Left renal pelvis (tissue), 4 donors: ENCODE measurements at regions not wholly inside any gene's neighbourhood (a gene's known extent, or its start where the extent isn't known, plus 50 kb on each side); places are given as distances from the start of the nearest gene placed in this dataset.

ENCODE experiments used
- DNase-seq, 4 donors: peaks; one replicate each; pipeline ENCODE4 v3.0.0-alpha.2; 2013; ENCODE audit warnings: low read depth in 4 of 4, low spot score in 3 of 4

DNA sequence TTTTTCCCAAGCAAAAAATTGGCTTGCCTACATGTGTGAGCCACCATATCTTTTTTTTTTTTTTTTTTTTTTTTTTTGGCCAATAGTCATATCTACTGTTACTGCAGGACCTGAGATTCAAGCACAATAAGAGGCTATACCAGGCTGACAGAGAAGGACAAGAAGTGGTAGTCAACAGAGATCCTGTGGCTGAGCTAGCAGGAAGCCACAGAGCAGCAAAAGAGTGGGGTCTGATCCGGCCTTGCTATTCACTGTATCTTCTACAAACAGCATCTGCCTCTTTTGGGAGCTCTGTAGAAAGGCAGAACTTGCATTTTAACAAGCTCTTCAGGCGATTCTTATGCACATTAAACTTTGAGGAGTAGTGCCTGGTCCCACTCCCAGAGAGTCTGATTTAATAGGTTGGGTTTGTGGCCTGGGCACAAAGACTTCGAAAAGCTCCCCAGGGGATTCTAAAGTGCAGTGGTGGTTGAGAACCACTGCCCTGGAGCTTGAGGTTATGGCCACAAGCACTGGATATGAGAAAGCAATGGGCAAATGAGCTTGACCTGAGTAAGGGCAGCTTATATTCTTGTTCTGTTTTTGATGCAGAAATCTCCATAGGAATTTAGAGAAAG, 162.8 kb downstream of the PIK3R1 start:
- no peak for DNase-seq

- DNase-seq, result peak in 1 of 4 donors; percentile 36
Observed at GRCh38 chr5:68379275-68380036, 163.9 kb downstream of the PIK3R1 start.

- DNase-seq, result no peak
Observed at GRCh38 chr5:68380078-68380477, 164.5 kb downstream of the PIK3R1 start.

DNA sequence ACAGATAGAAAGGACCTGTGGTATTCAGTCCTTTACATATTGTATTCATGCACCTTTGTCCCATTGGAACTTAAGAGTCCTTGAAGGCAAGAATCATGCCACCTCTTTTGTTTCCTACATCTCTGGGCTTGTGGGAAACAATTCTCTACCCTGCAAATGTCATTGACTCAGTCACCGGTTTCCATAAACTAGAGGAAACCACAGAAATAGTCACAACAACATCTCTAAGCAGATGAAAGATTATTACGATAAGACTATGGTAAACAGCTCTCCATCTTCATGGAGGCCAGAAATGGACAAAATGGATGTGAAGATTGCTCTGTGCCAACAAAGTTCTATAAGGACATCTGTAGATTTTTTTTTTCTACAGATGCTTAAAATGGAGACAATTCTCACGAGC, 165.5 kb downstream of the PIK3R1 start:
- no peak for DNase-seq

DNA sequence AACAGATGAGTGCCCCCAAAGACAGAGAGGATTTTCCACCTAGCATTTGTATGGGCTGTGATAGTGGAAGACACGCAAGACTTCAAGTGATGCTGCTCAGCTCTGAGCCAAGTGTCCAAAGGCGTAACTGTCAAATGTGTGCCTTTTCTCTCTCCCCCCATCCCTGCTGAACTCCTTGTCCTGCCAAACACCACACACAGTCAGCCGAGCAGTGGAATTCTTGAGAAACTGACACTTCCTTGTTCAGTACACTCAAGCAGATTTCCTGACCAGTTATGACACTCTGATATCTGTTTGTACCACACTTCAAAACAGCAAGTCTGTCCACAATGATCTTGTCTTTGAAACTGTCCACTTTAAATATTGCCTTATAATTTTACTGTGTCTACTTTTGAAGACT, 166.4 kb downstream of the PIK3R1 start:
- DNase-seq, result no peak

- DNase-seq, result no peak
Observed at GRCh38 chr5:68382640-68383039, 167.1 kb downstream of the PIK3R1 start.

DNA sequence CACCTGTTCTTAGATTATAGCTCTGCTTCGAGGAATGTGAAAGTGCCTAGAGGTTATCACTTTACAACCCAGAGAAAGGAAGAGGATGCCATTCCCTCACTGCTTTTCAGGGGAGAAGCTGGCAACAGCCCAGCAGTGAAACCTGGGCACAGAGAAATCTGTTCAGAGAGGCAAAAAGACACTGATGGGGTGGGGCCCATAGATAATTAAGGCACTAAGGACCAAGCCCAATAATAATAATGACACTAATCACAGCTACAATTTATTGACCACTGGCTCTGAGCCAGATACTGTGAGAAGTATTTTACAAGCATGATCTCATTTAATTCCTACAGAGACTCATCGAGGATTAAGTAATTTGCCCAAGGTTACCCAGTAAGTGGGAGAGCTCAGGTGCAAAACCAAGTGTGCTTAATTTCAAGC, 168.3 kb downstream of the PIK3R1 start:
- no peak for DNase-seq

DNA sequence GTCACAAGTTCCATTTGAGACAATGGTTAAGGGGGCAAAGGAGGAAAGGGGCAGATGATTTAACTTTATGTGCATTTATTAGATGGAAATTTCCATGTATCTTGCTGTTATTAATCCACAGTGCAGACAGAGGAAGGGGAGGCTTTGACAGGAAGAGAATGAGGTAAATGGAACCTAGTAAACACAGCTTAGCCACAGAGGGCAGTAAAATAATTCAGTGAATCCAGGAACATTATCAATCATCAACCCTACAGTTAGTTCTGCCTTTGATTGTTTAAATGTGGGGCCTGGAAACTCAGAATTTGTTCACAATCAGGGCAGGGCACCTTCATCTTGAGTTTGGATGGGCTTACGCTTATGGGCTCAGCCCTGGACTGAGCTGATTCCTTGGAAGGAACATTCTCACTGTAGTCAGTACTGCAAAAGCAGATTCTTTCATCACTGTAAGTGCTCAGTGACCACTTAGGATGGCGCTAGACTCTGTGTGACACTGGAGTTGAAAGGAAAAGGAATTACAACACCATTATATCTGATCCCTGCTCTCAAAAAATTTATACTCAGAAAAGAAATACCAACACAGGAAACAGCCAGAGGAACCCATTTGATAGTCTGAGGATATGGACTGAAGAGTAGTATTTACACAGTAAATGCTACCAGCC, 169.5 kb downstream of the PIK3R1 start:
- DNase-seq, result no peak

GRCh38 chr5:68385936-68386335, 170.4 kb downstream of the PIK3R1 start:
- no peak for DNase-seq

GRCh38 chr5:68387074-68387796, 171.7 kb downstream of the PIK3R1 start:
- no peak for DNase-seq

DNA sequence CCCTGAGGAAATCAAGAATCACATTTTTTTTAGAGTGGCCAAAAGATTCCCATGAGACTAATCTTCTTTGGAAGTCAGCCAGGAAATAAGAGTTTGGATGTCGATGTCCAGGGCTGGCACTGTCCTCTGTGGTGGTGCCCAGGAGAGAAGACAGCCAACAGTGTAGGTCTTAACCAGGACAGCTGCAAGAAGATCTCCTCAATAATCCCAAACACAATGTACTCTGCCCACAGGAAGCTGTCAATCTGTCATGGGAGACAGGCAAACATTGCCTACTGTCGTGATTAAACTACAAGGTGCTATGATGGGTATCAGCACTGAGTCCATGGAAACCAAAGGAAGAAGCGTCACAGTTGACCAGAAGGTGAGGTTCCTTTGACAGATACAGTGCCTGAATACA, 174.1 kb downstream of the PIK3R1 start:
- DNase-seq, result no peak

- no peak for DNase-seq
Observed at GRCh38 chr5:68392617-68393016, 177.1 kb downstream of the PIK3R1 start.

DNA sequence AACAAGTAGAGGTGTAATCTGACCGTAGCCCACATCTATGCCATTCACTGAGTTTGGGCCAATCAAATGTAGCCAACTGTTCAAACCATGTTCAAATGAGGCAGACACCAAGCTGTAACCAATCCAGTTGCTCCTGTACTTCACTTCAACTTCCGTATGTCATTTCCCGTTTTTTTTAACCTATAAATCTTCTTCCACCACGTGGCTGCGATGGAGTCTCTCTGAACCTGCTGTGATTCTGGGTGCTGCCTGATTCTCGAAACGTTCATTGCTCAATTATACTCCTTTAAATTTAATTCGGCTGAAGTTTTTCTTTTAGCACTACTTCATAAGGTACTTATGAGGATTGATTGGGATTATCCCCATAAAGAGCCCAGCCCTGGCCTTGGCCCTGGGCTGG, 179.7 kb downstream of the PIK3R1 start:
- DNase-seq, result no peak

DNA sequence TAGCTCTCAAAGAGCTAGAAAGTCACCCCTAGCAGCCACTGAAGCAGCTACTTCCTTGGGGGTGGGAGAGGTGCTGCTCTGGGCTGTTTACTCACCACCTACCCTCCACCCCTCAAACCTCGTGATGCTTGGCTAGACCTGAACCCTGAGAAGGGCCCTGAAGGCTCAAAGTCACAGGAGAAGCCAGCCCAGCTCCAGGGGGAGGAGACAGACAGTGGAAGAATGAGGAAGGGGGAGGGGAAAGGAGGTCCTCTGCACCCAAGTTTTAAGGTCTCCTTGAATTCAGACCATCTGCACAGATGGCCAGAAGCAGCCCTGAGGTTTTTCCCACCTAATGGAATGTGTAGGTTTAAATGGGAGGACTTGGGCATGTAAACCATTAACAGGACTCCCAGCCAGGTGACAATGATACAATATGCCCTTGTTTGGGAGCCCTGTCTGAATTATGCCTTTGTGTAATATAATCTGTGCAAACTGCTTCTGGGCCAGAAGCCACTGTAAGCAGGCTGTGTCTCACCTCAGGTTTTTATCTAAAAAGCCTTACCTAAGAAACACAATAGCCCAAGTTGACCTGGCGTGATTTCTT, 180.5 kb downstream of the PIK3R1 start:
- DNase-seq, result no peak

- DNase-seq, result no peak
Observed at GRCh38 chr5:68396722-68397121, 181.2 kb downstream of the PIK3R1 start.

GRCh38 chr5:68398146-68398812, 182.7 kb downstream of the PIK3R1 start:
- DNase-seq, result no peak

DNA sequence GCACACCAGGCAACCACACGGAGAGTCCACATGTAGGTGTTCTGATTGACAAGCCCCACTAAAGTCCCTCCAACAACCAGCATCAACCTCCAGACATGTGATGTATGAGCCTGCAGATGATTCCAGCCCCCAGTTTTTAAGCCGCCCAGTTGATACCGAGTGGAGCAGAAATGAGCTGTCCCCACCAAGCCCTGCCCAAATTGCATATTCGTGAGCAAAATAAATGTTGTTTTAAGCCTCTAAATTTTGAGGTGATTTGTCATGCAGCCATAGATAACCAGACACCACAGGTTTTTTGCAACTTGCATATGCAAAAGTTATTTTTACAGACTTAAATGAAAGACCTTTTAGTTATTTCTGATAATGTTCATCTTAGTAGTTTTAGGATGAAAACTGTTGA, 187.7 kb downstream of the PIK3R1 start:
- DNase-seq, result no peak

DNA sequence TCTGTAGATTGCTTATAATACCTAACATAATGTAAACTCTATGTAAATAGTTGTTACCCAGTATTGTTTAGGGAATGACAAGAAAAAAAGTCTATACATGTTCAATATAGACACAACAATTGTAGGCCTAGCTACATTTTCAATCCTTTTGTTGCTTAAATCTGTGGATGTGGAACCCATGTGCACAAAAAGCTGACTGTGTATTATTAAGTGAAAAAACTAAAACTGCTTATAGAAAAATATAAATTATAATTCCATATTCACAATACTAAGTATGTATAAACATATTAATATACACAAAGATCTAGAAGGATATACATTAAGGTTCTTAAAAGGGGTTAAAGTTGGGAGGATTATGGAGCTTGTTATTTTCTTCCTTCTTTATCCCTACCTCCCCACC, 188.7 kb downstream of the PIK3R1 start:
- DNase-seq, result no peak

DNA sequence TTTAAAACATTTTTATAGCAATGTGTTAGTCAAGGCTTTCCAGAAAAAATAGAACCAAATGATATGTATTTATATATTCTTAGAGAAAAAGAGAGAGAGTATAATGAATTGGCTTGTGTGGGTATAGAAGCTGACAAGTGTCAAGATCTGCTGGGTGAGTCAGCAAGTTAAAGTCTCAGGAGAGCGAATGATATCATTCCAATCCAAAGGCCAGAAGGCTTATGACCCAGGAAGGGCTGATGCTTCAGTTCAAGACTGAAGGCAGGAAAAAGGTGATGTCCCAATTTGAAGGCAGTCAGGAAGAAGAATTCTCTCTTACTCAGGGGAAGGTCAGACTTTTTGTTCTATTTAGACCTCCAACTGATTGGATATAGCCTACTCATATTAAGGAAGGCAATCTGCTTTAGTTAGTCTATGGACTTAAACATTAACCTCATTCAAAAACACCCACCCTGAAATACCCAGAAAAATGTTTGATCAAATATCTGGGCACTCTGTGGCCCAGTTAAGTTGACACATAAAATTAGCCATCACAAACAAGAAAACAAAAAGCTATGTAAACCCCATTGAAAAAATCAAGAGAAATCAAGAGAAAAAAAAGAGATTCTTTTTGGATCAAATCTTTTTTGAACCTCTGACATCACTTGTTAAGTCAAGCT, 189.6 kb downstream of the PIK3R1 start:
- no peak for DNase-seq
